Esophagus squamous epithelium (tissue), 4 donors: ENCODE measurements at regions not wholly inside any gene's neighbourhood (a gene's known extent, or its start where the extent isn't known, plus 50 kb on each side); places are given as distances from the start of the nearest gene placed in this dataset.

Source experiments
- CTCF ChIP-seq, 6 experiments: fragments of 450-650 bp in 4 of 6; fragments of 200-600 bp in 2 of 6; sonication (generic) in 2 of 6; IDR thresholded peaks; one replicate each; pipeline ENCODE4 v1.5.1; 2016 to 2019; ENCODE audit warnings: antibody characterized with exemption in 6 of 6, mild to moderate bottlenecking in 4 of 6, moderate library complexity in 4 of 6
- POLR2A ChIP-seq, 4 donors: fragments of 450-650 bp; IDR thresholded peaks; one replicate each; pipeline ENCODE4 v1.6.1; 2017; ENCODE audit warnings: antibody characterized with exemption in 4 of 4, mild to moderate bottlenecking in 4 of 4, moderate library complexity in 3 of 4

GRCh38 chr15:88716543-88717381, 77.9 kb downstream of the ISG20 start:
- no peak for TF ChIP-seq POLR2A (IDR thresholded peaks at IDR 0.05)
- no peak for TF ChIP-seq CTCF (IDR thresholded peaks at IDR 0.05)
